PC-3 (cell line): ENCODE measurements at regions not wholly inside any gene's neighbourhood (a gene's known extent, or its start where the extent isn't known, plus 50 kb on each side); places are given as distances from the start of the nearest gene placed in this dataset.

Experiments used
- ATAC-seq: fragments of 200-7000 bp; cut with Tn5 transposase; 2 replicates; pipeline ENCODE4 v1.9.1; 2020; ENCODE audit warnings: mild to moderate bottlenecking, moderate library complexity
- BruUV-seq: library from RNA; stranded (reverse); fragments of 400-500 nt; replicated peaks from 2 replicates; lab custom pipeline; 2021; lab: Mats Ljungman, UMichigan
- CTCF ChIA-PET: fragments of 300-600 bp; sonication (Branson Sonifier 250); formaldehyde crosslinking; loops from one replicate; lab custom pipeline; 2022; ENCODE audit warnings: antibody characterized with exemption; lab: Charles Lee
- POLR2A ChIA-PET: fragments of 300-600 bp; sonication (Branson Sonifier 250); formaldehyde crosslinking; loops from one replicate; lab custom pipeline; 2022; ENCODE audit warnings: antibody characterized with exemption; ENCODE audit not compliant: unreplicated experiment; lab: Charles Lee
- DNase-seq: peaks from one replicate; pipeline ENCODE4 v3.0.0-alpha.2; 2015
- H2AFZ ChIP-seq: fragments of 300-600 bp; sonication (generic); 2 replicates; pipeline ENCODE4 v1.6.0; 2016; ENCODE audit warnings: antibody characterized with exemption, low read length
- H3F3A ChIP-seq: fragments of 300-600 bp; sonication (generic); one replicate; pipeline ENCODE4 v1.6.0; 2017; ENCODE audit warnings: antibody characterized with exemption, low read length, control low read depth, mild to moderate bottlenecking; ENCODE audit not compliant: unreplicated experiment
- H3K27ac ChIP-seq: fragments of 300-600 bp; sonication (generic); 2 replicates; pipeline ENCODE4 v1.5.1; 2016; ENCODE audit warnings: mild to moderate bottlenecking, low read length
- H3K27me3 ChIP-seq: fragments of 300-600 bp; sonication (generic); 2 replicates; pipeline ENCODE4 v1.6.1; 2016; ENCODE audit warnings: low read length, mixed read lengths
- H3K36me3 ChIP-seq: fragments of 300-600 bp; sonication (generic); 2 replicates; pipeline ENCODE4 v1.6.1; 2016; ENCODE audit warnings: low read depth, mixed run types, low read length, mixed read lengths
- H3K4me1 ChIP-seq: fragments of 300-600 bp; sonication (generic); 2 replicates; pipeline ENCODE4 v1.5.1; 2016; ENCODE audit warnings: low read length; ENCODE audit not compliant: insufficient read depth
- H3K4me2 ChIP-seq: fragments of 300-600 bp; sonication (generic); 2 replicates; pipeline ENCODE4 v1.6.0; 2016; ENCODE audit warnings: low read length
- H3K4me3 ChIP-seq: fragments of 300-600 bp; sonication (generic); 2 replicates; pipeline ENCODE4 v1.5.1; 2016; ENCODE audit warnings: mild to moderate bottlenecking, low read length, mixed read lengths
- H3K79me2 ChIP-seq: fragments of 300-600 bp; sonication (generic); 2 replicates; pipeline ENCODE4 v1.6.1; 2017; ENCODE audit warnings: low read length, mixed read lengths
- H3K9ac ChIP-seq: fragments of 300-600 bp; sonication (generic); 2 replicates; pipeline ENCODE4 v1.6.0; 2016; ENCODE audit warnings: mild to moderate bottlenecking, low read length
- H3K9me2 ChIP-seq: fragments of 300-600 bp; sonication (generic); replicated peaks from 2 replicates; pipeline ENCODE4 v1.6.1; 2016; ENCODE audit warnings: mixed run types, low read length, mixed read lengths
- H3K9me3 ChIP-seq: fragments of 300-600 bp; sonication (generic); 2 replicates; pipeline ENCODE4 v1.6.1; 2016; ENCODE audit warnings: low read length, mixed read lengths
- H4K20me1 ChIP-seq: fragments of 300-600 bp; sonication (generic); 2 replicates; pipeline ENCODE4 v1.6.1; 2016; ENCODE audit warnings: low read length, mixed read lengths
- EZH2 ChIP-seq: fragments of 300-600 bp; sonication (generic); IDR thresholded peaks from one replicate; pipeline ENCODE4 v1.6.1; 2017; ENCODE audit warnings: antibody characterized with exemption, mild to moderate bottlenecking, low read length; ENCODE audit not compliant: unreplicated experiment
- EZH2phosphoT487 ChIP-seq: fragments of 300-600 bp; sonication (generic); IDR thresholded peaks from 2 replicates; pipeline ENCODE4 v1.6.1; 2018; ENCODE audit warnings: mild to moderate bottlenecking, antibody characterized with exemption, low read length, borderline replicate concordance
- intact Hi-C: fragments of 100-400 bp; cut with micrococcal nuclease; formaldehyde crosslinking; loops from 2 replicates; pipeline ENCODE4 v1.9.0; 2023
- TF ChIP-seq, protein P1 (sequence below): fragments of 300-600 bp; sonication (generic); conservative IDR thresholded peaks from 2 replicates; pipeline ENCODE4 v1.5.1; 2017; ENCODE audit warnings: antibody characterized with exemption, low read depth, mild to moderate bottlenecking, low read length

DNA sequence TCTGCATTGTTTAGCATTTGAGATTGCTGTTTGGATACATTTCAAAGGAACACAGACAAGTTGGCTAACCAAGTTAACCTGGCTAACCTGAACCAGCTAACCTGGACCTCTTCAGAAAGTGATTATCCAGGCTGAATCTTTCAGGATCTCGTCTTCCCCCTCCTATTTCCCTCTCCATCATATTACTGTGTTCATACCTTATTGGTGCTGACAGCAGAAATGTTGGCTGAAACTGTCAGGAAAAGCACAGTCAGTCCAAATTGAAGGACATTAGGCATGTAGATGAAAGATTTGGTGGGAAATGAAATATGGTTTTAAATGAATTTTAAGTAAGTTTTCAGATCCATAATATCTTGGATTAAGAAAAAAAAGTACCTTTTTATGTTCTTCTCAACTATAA is 92.5 kb upstream of the NEUROD1 start:
- Histone ChIP-seq H3K4me1 (peaks cover 34% of the 10 kb centered on the region), H3K79me2 (no peaks in the 10 kb centered on the region), H3K9me3 (no peaks in the 10 kb centered on the region), H3K4me3 (no peak overlapping the region), H3K36me3 (no peaks in the 10 kb centered on the region), H3K27me3 (no peaks in the 10 kb centered on the region), H4K20me1 (no peaks in the 10 kb centered on the region), H2AFZ (no peak overlapping the region), H3K9me2 (no peaks in the 10 kb centered on the region), H3K9ac (no peak overlapping the region), H3K27ac (no peak overlapping the region), H3F3A (no peaks in the 10 kb centered on the region), H3K4me2 (no peak overlapping the region)
- TF ChIP-seq EZH2phosphoT487 (no peak), EZH2 (no peak)
- TF ChIP-seq, protein P1, sequence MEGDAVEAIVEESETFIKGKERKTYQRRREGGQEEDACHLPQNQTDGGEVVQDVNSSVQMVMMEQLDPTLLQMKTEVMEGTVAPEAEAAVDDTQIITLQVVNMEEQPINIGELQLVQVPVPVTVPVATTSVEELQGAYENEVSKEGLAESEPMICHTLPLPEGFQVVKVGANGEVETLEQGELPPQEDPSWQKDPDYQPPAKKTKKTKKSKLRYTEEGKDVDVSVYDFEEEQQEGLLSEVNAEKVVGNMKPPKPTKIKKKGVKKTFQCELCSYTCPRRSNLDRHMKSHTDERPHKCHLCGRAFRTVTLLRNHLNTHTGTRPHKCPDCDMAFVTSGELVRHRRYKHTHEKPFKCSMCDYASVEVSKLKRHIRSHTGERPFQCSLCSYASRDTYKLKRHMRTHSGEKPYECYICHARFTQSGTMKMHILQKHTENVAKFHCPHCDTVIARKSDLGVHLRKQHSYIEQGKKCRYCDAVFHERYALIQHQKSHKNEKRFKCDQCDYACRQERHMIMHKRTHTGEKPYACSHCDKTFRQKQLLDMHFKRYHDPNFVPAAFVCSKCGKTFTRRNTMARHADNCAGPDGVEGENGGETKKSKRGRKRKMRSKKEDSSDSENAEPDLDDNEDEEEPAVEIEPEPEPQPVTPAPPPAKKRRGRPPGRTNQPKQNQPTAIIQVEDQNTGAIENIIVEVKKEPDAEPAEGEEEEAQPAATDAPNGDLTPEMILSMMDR, result no peak
- DNase-seq (no peak), ATAC-seq (no peak)
- BruUV-seq, result no TSS peak
- POLR2A ChIA-PET, result no interaction called here
- intact Hi-C loops, result no loop called here
- CTCF ChIA-PET, result no interaction called here

DNA sequence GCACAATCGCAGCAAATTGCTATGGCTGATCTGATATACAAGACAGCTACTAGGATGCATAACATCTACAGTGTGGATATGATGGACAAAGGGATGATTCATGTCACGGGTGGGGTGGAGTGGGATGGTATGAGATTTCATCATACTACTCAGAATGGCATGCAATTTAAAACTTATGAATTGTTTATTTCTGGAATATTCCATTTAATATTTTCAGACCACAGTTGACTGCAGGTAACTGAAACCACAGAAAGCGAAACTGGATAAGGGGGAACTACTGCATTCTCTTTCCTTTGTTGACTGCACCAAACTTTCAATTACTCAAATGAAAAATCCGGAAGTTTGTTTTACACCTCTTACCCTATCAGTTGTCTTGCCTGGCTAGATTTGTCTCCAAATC is 94.4 kb upstream of the NEUROD1 start:
- H2AFZ ChIP-seq, result no peak overlapping the region
- no peaks in the 10 kb centered on the region for H3K9me2 ChIP-seq
- no TSS peak for BruUV-seq
- no peak overlapping the region for H3K4me3 ChIP-seq
- ChIA-PET POLR2A (no interaction called here), CTCF (no interaction called here)
- H3K4me1 ChIP-seq, result peaks cover 46% of the 10 kb centered on the region
- H3K9me3 ChIP-seq, result no peaks in the 10 kb centered on the region
- no peaks in the 10 kb centered on the region for H3F3A ChIP-seq
- H4K20me1 ChIP-seq, result no peaks in the 10 kb centered on the region
- H3K4me2 ChIP-seq, result no peak overlapping the region
- no peaks in the 10 kb centered on the region for H3K27me3 ChIP-seq
- TF ChIP-seq EZH2, result no peak
- no peak for TF ChIP-seq EZH2phosphoT487
- TF ChIP-seq, protein P1, result no peak
- H3K79me2 ChIP-seq, result no peaks in the 10 kb centered on the region
- no peak overlapping the region for H3K9ac ChIP-seq
- DNase-seq, result peak; percentile 44
- ATAC-seq, result peak; percentile 37; the same call in 1 of the 2 replicates
- intact Hi-C loops, result no loop called here
- peak overlapping the region; percentile 27; the same call in 1 of the 2 replicates for H3K27ac ChIP-seq
- no peaks in the 10 kb centered on the region for H3K36me3 ChIP-seq

GRCh38 chr2:181776336-181776735 is 96.0 kb upstream of the NEUROD1 start:
- Histone ChIP-seq H3K4me3 (no peak overlapping the region), H3K79me2 (no peaks in the 10 kb centered on the region), H3F3A (no peaks in the 10 kb centered on the region), H3K4me2 (no peak overlapping the region), H3K27me3 (no peaks in the 10 kb centered on the region), H3K4me1 (peaks cover 48% of the 10 kb centered on the region), H2AFZ (no peak overlapping the region), H3K9me2 (no peaks in the 10 kb centered on the region), H3K9me3 (no peaks in the 10 kb centered on the region), H3K9ac (no peak overlapping the region), H4K20me1 (no peaks in the 10 kb centered on the region), H3K27ac (no peak overlapping the region), H3K36me3 (no peaks in the 10 kb centered on the region)
- DNase-seq (no peak), ATAC-seq (no peak)
- ChIA-PET CTCF (no interaction called here), POLR2A (no interaction called here)
- BruUV-seq, result no TSS peak
- TF ChIP-seq EZH2 (no peak), EZH2phosphoT487 (no peak)
- TF ChIP-seq, protein P1, result no peak
- intact Hi-C loops, result no loop called here
